ENCODE measurements at regions not wholly inside any gene's neighbourhood (a gene's known extent, or its start where the extent isn't known, plus 50 kb on each side); places are given as distances from the start of the nearest gene placed in this dataset.

GRCh38 chr12:124508381-124509079 is 58.9 kb downstream of the NCOR2 start:
- DNase-seq (ENCODE audit: low read depth, low spot score) (no peak), ATAC-seq (no peak)
- Histone ChIP-seq H3K9ac (ENCODE audit: low read length) (no peak overlapping the region), H3K9me2 (ENCODE audit: insufficient read depth) (no peaks in the 10 kb centered on the region), H2AFZ (ENCODE audit: low read depth, low read length, poor library complexity, severe bottlenecking) (no peak overlapping the region), H3K9me3 (ENCODE audit: control insufficient read depth in 1 of 2, insufficient read depth in 1 of 2, low read depth in 1 of 2, low read length in 2 of 2) (no peaks in the 10 kb centered on the region), H3K4me3 (replicated peaks in 1 of 2; ENCODE audit: low read depth in 1 of 2, low read length in 2 of 2) (no peak overlapping the region), H4K20me1 (ENCODE audit: insufficient read depth) (no peaks in the 10 kb centered on the region; the same call in 1 of the 2 replicates), H3K36me3 (ENCODE audit: control insufficient read depth in 1 of 2, insufficient read depth in 2 of 2, low read length in 2 of 2) (no peaks in the 10 kb centered on the region), H3K79me2 (ENCODE audit: insufficient read depth, low read length) (peaks cover 82% of the 10 kb centered on the region), H3K4me2 (ENCODE audit: low read length) (peak overlapping the region; percentile 30; the same call in 1 of the 2 replicates), H3K4me1 (ENCODE audit: control insufficient read depth in 1 of 2, insufficient read depth in 2 of 2, low read length in 2 of 2) (peaks cover 45 to 50% of the 10 kb centered on the region in 2 experiments), H3K27ac (ENCODE audit: low read depth, low read length) (no peak overlapping the region), H3K27me3 (ENCODE audit: insufficient read depth, low read length) (no peaks in the 10 kb centered on the region)
- POLR2A ChIA-PET, result no interaction called here
- TF ChIP-seq YY1 (IDR thresholded peaks at IDR 0.05; ENCODE audit: extremely low read depth, insufficient replicate concordance, low read depth, low read length), result no peak
- TF ChIP-seq CTCF (IDR thresholded peaks at IDR 0.05 in 2 of 3, conservative IDR thresholded peaks at IDR 0.05 in 1 of 3; ENCODE audit: borderline replicate concordance in 1 of 3, insufficient read depth in 1 of 3, low read depth in 2 of 3, low read length in 2 of 3), result peak in 1 of 3 experiments; percentile 23; a peak in 2 of 6 replicates
- BruUV-seq (replicated peaks), result no TSS peak
- RAD21 ChIA-PET (ENCODE audit: low non-redundant PET in 1 of 2, low total read pairs in 2 of 2, uncharacterized antibody in 2 of 2, unreplicated experiment in 2 of 2), result no interaction called here
- CTCF ChIA-PET, result no interaction called here
- intact Hi-C loops (cut with micrococcal nuclease), result no loop called here

- Histone ChIP-seq H3K4me3 (replicated peaks in 1 of 2; ENCODE audit: low read depth in 1 of 2, low read length in 2 of 2) (no peak overlapping the region), H3K9ac (ENCODE audit: low read length) (no peak overlapping the region), H3K36me3 (ENCODE audit: control insufficient read depth in 1 of 2, insufficient read depth in 2 of 2, low read length in 2 of 2) (no peaks in the 10 kb centered on the region), H3K27me3 (ENCODE audit: insufficient read depth, low read length) (no peaks in the 10 kb centered on the region), H3K27ac (ENCODE audit: low read depth, low read length) (no peak overlapping the region), H3K9me2 (ENCODE audit: insufficient read depth) (no peaks in the 10 kb centered on the region), H4K20me1 (ENCODE audit: insufficient read depth) (no peaks in the 10 kb centered on the region; the same call in 1 of the 2 replicates), H3K79me2 (ENCODE audit: insufficient read depth, low read length) (peaks cover 71% of the 10 kb centered on the region), H3K4me2 (ENCODE audit: low read length) (no peak overlapping the region), H3K9me3 (ENCODE audit: control insufficient read depth in 1 of 2, insufficient read depth in 1 of 2, low read depth in 1 of 2, low read length in 2 of 2) (no peaks in the 10 kb centered on the region), H2AFZ (ENCODE audit: low read depth, low read length, poor library complexity, severe bottlenecking) (no peak overlapping the region), H3K4me1 (ENCODE audit: control insufficient read depth in 1 of 2, insufficient read depth in 2 of 2, low read length in 2 of 2) (peaks cover 34 to 40% of the 10 kb centered on the region in 2 experiments)
- intact Hi-C loops (cut with micrococcal nuclease), result no loop called here
- ATAC-seq (no peak), DNase-seq (ENCODE audit: low read depth, low spot score) (no peak)
- RAD21 ChIA-PET (ENCODE audit: low non-redundant PET in 1 of 2, low total read pairs in 2 of 2, uncharacterized antibody in 2 of 2, unreplicated experiment in 2 of 2), result no interaction called here
- CTCF ChIA-PET, result no interaction called here
- no TSS peak for BruUV-seq (replicated peaks)
- POLR2A ChIA-PET, result no interaction called here
- TF ChIP-seq MAX (IDR thresholded peaks at IDR 0.05) (no peak), ZNF274 (IDR thresholded peaks at IDR 0.05; ENCODE audit: low read depth, low read length) (no peak), TCF7L2 (IDR thresholded peaks at IDR 0.05; ENCODE audit: borderline replicate concordance, extremely low read depth, insufficient read depth, insufficient read length) (no peak), ELF1 (IDR thresholded peaks at IDR 0.05; ENCODE audit: borderline replicate concordance, low read depth) (no peak), SRF (IDR thresholded peaks at IDR 0.05; ENCODE audit: low read depth) (no peak), POLR2A (IDR thresholded peaks at IDR 0.05; ENCODE audit: borderline replicate concordance, extremely low read depth, insufficient read depth, insufficient read length) (no peak), ZFX (IDR thresholded peaks at IDR 0.05) (no peak), CEBPB (IDR thresholded peaks at IDR 0.05; ENCODE audit: low read depth) (no peak), JUND (IDR thresholded peaks at IDR 0.05) (no peak), YY1 (IDR thresholded peaks at IDR 0.05; ENCODE audit: extremely low read depth, insufficient replicate concordance, low read depth, low read length) (no peak), ATF3 (IDR thresholded peaks at IDR 0.05) (no peak), FOSL1 (IDR thresholded peaks at IDR 0.05; ENCODE audit: low read depth) (no peak), EZH2 (IDR thresholded peaks at IDR 0.05) (no peak)
Observed at GRCh38 chr12:124507188-124508109, 60.0 kb downstream of the NCOR2 start.
